Fibroblast of lung (primary cell): ENCODE measurements at regions not wholly inside any gene's neighbourhood (a gene's known extent, or its start where the extent isn't known, plus 50 kb on each side); places are given as distances from the start of the nearest gene placed in this dataset.

ENCODE experiments used
- DNase-seq, 2 donors: peaks; one replicate each; pipeline versions ENCODE4 v3.0.0 to v3.0.0-alpha.2; 2010; ENCODE audit warnings: low read depth in 2 of 2
- H2AFZ ChIP-seq: 2 replicates; pipeline ENCODE4 v1.5.1; 2012; ENCODE audit warnings: low read length, control low read depth, inconsistent platforms
- H3K27ac ChIP-seq: 2 replicates; pipeline ENCODE4 v1.5.1; 2011; ENCODE audit warnings: low read length, control low read depth; ENCODE audit not compliant: insufficient read depth
- H3K27me3 ChIP-seq: 2 replicates; pipeline ENCODE4 v1.5.1; 2011; ENCODE audit warnings: mild to moderate bottlenecking, low read length; ENCODE audit not compliant: control insufficient read depth, insufficient read depth
- H3K36me3 ChIP-seq: 2 replicates; pipeline ENCODE4 v1.5.1; 2011; ENCODE audit warnings: low read length; ENCODE audit not compliant: control insufficient read depth, insufficient read depth
- H3K4me1 ChIP-seq: 2 replicates; pipeline ENCODE4 v1.5.1; 2011; ENCODE audit warnings: low read length; ENCODE audit not compliant: control insufficient read depth, insufficient read depth; ENCODE audit errors: extremely low read depth
- H3K4me2 ChIP-seq: 2 replicates; pipeline ENCODE4 v1.5.1; 2011; ENCODE audit warnings: low read length, control low read depth; ENCODE audit not compliant: insufficient read depth; ENCODE audit errors: extremely low read depth
- H3K4me3 ChIP-seq, 4 experiments: fragments of 200-600 bp in 1 of 4; sonication (generic) in 1 of 4; replicated peaks in 1 of 4; 2 replicates each; pipeline ENCODE4 v1.5.1; 2011 to 2016; ENCODE audit warnings: low read length in 4 of 4, low read depth in 3 of 4, mild to moderate bottlenecking in 3 of 4, control low read depth in 2 of 4, inconsistent platforms in 1 of 4, mixed read lengths in 1 of 4; ENCODE audit not compliant: insufficient read depth in 1 of 4; ENCODE audit errors: control extremely low read depth in 1 of 4
- H3K79me2 ChIP-seq: 2 replicates; pipeline ENCODE4 v1.5.1; 2012; ENCODE audit warnings: mild to moderate bottlenecking, low read length, inconsistent platforms; ENCODE audit not compliant: control insufficient read depth, insufficient read depth
- H3K9ac ChIP-seq: 2 replicates; pipeline ENCODE4 v1.5.1; 2011; ENCODE audit warnings: mild to moderate bottlenecking, low read length, control low read depth; ENCODE audit not compliant: insufficient read depth
- H3K9me3 ChIP-seq: 2 replicates; pipeline ENCODE4 v1.5.1; 2012; ENCODE audit warnings: low read depth, low read length; ENCODE audit not compliant: control insufficient read depth, insufficient read depth
- H4K20me1 ChIP-seq: 2 replicates; pipeline ENCODE4 v1.5.1; 2011; ENCODE audit warnings: low read length; ENCODE audit not compliant: control insufficient read depth, insufficient read depth; ENCODE audit errors: extremely low read depth
- CTCF ChIP-seq, 2 donors: IDR thresholded peaks in 1 of 2; conservative IDR thresholded peaks in 1 of 2; 1 replicate in 1 of 2; 2 replicates in 1 of 2; pipeline ENCODE4 v1.5.1; 2011 to 2012; ENCODE audit warnings: low read length in 2 of 2, control low read depth in 1 of 2, inconsistent platforms in 1 of 2, low read depth in 1 of 2, mild to moderate bottlenecking in 1 of 2
- EZH2 ChIP-seq: IDR thresholded peaks from 2 replicates; pipeline ENCODE4 v1.5.1; 2012; ENCODE audit warnings: low read length, control low read depth, mild to moderate bottlenecking; ENCODE audit errors: missing control alignments

- Histone ChIP-seq H3K4me2 (no peak overlapping the region), H3K4me3 (no peak overlapping the region), H3K27ac (no peak overlapping the region), H4K20me1 (no peaks in the 10 kb centered on the region), H3K9me3 (no peaks in the 10 kb centered on the region), H3K27me3 (no peaks in the 10 kb centered on the region), H3K9ac (no peak overlapping the region), H2AFZ (no peak overlapping the region), H3K4me1 (no peaks in the 10 kb centered on the region), H3K79me2 (no peaks in the 10 kb centered on the region), H3K36me3 (no peaks in the 10 kb centered on the region)
- DNase-seq, result peak; percentile 64 to 73
- no peak for TF ChIP-seq CTCF (conservative IDR thresholded peaks at IDR 0.05 in 1 of 2, IDR thresholded peaks at IDR 0.05 in 1 of 2; ENCODE audit: low read depth in 1 of 2, low read length in 2 of 2)
- TF ChIP-seq EZH2, result no peak
These were observed 68.2 kb upstream of the E2F7 start for GRCh38 chr12:77133566-77133965.

- TF ChIP-seq EZH2 (no peak), CTCF (conservative IDR thresholded peaks at IDR 0.05 in 1 of 2, IDR thresholded peaks at IDR 0.05 in 1 of 2; ENCODE audit: low read depth in 1 of 2, low read length in 2 of 2) (no peak)
- Histone ChIP-seq H3K79me2 (no peaks in the 10 kb centered on the region), H3K4me3 (no peak overlapping the region), H2AFZ (no peak overlapping the region), H3K36me3 (no peaks in the 10 kb centered on the region), H3K4me2 (no peak overlapping the region), H4K20me1 (no peaks in the 10 kb centered on the region), H3K27me3 (no peaks in the 10 kb centered on the region), H3K4me1 (no peaks in the 10 kb centered on the region), H3K9me3 (no peaks in the 10 kb centered on the region), H3K9ac (no peak overlapping the region), H3K27ac (no peak overlapping the region)
- no peak for DNase-seq
These were observed 66.7 kb upstream of the E2F7 start for GRCh38 chr12:77131977-77132490.

GRCh38 chr12:77130193-77130592, 64.8 kb upstream of the E2F7 start:
- DNase-seq, result peak in 1 of 2 donors; percentile 46
- TF ChIP-seq CTCF (conservative IDR thresholded peaks at IDR 0.05 in 1 of 2, IDR thresholded peaks at IDR 0.05 in 1 of 2; ENCODE audit: low read depth in 1 of 2, low read length in 2 of 2) (no peak), EZH2 (no peak)
- Histone ChIP-seq H2AFZ (no peak overlapping the region), H3K4me1 (no peaks in the 10 kb centered on the region), H4K20me1 (no peaks in the 10 kb centered on the region), H3K4me3 (no peak overlapping the region), H3K27ac (no peak overlapping the region), H3K36me3 (no peaks in the 10 kb centered on the region), H3K79me2 (no peaks in the 10 kb centered on the region), H3K9me3 (no peaks in the 10 kb centered on the region), H3K9ac (no peak overlapping the region), H3K4me2 (no peak overlapping the region), H3K27me3 (no peaks in the 10 kb centered on the region)
